ENCODE measurements at regions not wholly inside any gene's neighbourhood (a gene's known extent, or its start where the extent isn't known, plus 50 kb on each side); places are given as distances from the start of the nearest gene placed in this dataset.

GRCh38 chr6:6769466-6769865, 180.9 kb downstream of the LY86 start:
- H3K4me1 Mint-ChIP-seq, result peaks cover 0 to 2% of the 10 kb centered on the region in 2 donors
- no peaks in the 10 kb centered on the region for H3K36me3 Mint-ChIP-seq
- H3K4me3 Mint-ChIP-seq, result no peak overlapping the region
- no peaks in the 10 kb centered on the region for H3K9me3 Mint-ChIP-seq
- H3K27ac Mint-ChIP-seq, result no peak overlapping the region
- H3K27me3 Mint-ChIP-seq, result no peaks in the 10 kb centered on the region
- DNase-seq, result no peak
- ATAC-seq (replicated peaks), result no peak

GRCh38 chr6:6771224-6771945, 182.9 kb downstream of the LY86 start:
- H3K4me3 Mint-ChIP-seq, result no peak overlapping the region
- H3K27ac Mint-ChIP-seq, result no peak overlapping the region
- no peaks in the 10 kb centered on the region for H3K4me1 Mint-ChIP-seq
- H3K36me3 Mint-ChIP-seq, result no peaks in the 10 kb centered on the region
- no peak for DNase-seq
- H3K9me3 Mint-ChIP-seq, result peaks cover 0 to 2% of the 10 kb centered on the region in 2 donors
- H3K27me3 Mint-ChIP-seq, result no peaks in the 10 kb centered on the region
- ATAC-seq (replicated peaks), result no peak

DNA sequence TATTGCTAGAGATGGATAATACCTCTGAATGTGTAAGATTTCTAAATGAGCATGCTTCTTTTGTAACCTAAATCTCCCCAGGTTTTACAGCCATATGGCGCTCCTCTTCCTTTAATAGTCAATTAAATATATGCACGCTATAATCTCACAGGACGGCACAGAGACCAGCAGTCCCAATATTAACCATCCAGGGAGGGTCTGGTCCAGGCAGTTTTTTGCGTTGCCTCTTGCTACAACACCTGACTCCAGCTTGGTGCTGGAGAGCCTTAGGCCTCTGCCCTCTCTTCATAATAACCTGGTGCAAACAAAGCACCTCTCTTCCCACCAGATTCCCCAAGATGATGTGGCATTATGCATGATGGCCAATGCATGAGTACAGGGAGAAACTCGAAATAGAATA, 183.4 kb downstream of the LY86 start:
- Mint-ChIP-seq H3K27ac (no peak overlapping the region), H3K36me3 (no peaks in the 10 kb centered on the region), H3K9me3 (peaks cover 3 to 4% of the 10 kb centered on the region in 2 donors), H3K4me3 (no peak overlapping the region), H3K27me3 (peaks cover 0 to 3% of the 10 kb centered on the region in 2 donors), H3K4me1 (no peaks in the 10 kb centered on the region)
- no peak for ATAC-seq (replicated peaks)
- no peak for DNase-seq

GRCh38 chr6:6772751-6773150, 184.2 kb downstream of the LY86 start:
- no peak overlapping the region for H3K27ac Mint-ChIP-seq
- H3K4me3 Mint-ChIP-seq, result no peak overlapping the region
- H3K36me3 Mint-ChIP-seq, result no peaks in the 10 kb centered on the region
- no peak for ATAC-seq (replicated peaks)
- peaks cover 0 to 4% of the 10 kb centered on the region in 2 donors for H3K27me3 Mint-ChIP-seq
- H3K4me1 Mint-ChIP-seq, result no peaks in the 10 kb centered on the region
- no peak for DNase-seq
- peaks cover 4 to 5% of the 10 kb centered on the region in 2 donors for H3K9me3 Mint-ChIP-seq

DNA sequence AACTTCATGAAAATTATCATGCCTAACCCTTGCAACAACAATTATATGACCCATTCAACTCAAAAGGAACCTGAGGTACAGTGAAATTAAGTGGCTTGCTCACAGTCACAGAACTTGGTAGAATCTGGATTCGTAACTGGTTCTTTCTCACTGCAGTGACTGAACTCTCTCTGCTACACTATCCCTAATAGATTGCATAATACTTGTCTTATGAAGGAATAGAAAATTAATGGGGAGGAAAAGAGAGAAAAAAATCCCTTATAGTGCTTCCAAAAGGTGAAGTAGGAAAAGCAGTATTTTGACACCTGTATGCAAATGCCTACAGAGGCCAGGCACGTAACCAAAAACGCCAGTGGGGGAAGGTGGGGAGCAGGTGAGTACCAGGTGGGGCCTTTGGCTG, 186.6 kb downstream of the LY86 start:
- Mint-ChIP-seq H3K4me3 (no peak overlapping the region), H3K36me3 (no peaks in the 10 kb centered on the region), H3K27ac (no peak overlapping the region), H3K27me3 (peaks cover 11 to 14% of the 10 kb centered on the region in 2 donors), H3K4me1 (no peaks in the 10 kb centered on the region), H3K9me3 (peaks cover 4 to 5% of the 10 kb centered on the region in 2 donors)
- DNase-seq (no peak), ATAC-seq (replicated peaks) (no peak)

- H3K4me1 Mint-ChIP-seq, result no peaks in the 10 kb centered on the region
- peaks cover 4 to 5% of the 10 kb centered on the region in 2 donors for H3K9me3 Mint-ChIP-seq
- DNase-seq (no peak), ATAC-seq (replicated peaks) (no peak)
- no peaks in the 10 kb centered on the region for H3K36me3 Mint-ChIP-seq
- peaks cover 11 to 18% of the 10 kb centered on the region in 2 donors for H3K27me3 Mint-ChIP-seq
- no peak overlapping the region for H3K4me3 Mint-ChIP-seq
- H3K27ac Mint-ChIP-seq, result no peak overlapping the region
These were observed 191.7 kb downstream of the LY86 start for GRCh38 chr6:6780231-6780630.

- no peaks in the 10 kb centered on the region for H3K4me1 Mint-ChIP-seq
- H3K9me3 Mint-ChIP-seq, result peaks cover 2 to 5% of the 10 kb centered on the region in 2 donors
- H3K36me3 Mint-ChIP-seq, result no peaks in the 10 kb centered on the region
- peaks cover 11 to 18% of the 10 kb centered on the region in 2 donors for H3K27me3 Mint-ChIP-seq
- ATAC-seq (replicated peaks), result no peak
- H3K4me3 Mint-ChIP-seq, result no peak overlapping the region
- no peak overlapping the region for H3K27ac Mint-ChIP-seq
- no peak for DNase-seq
These were observed 192.8 kb downstream of the LY86 start for GRCh38 chr6:6781172-6781872.

DNA sequence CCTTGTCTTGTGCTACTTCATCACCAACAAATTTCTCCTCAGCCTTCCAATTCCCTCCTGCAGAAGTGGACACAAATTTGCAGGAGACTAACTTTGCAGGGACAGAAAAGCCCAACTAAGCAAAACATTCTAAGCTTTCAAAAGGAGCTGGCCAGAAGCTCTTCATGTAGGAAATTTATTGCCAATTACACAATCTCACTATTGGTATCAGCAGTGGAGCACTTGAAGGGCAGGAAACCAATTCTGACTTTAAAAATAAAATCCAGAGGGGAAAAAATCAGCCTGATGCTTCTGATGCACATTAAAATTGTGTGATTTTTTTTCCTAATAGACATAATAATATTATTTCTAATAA, 193.3 kb downstream of the LY86 start:
- no peaks in the 10 kb centered on the region for H3K4me1 Mint-ChIP-seq
- peaks cover 1 to 2% of the 10 kb centered on the region in 2 donors for H3K9me3 Mint-ChIP-seq
- H3K4me3 Mint-ChIP-seq, result no peak overlapping the region
- DNase-seq (no peak), ATAC-seq (replicated peaks) (no peak)
- no peak overlapping the region for H3K27ac Mint-ChIP-seq
- no peaks in the 10 kb centered on the region for H3K36me3 Mint-ChIP-seq
- peaks cover 11 to 16% of the 10 kb centered on the region in 2 donors for H3K27me3 Mint-ChIP-seq

DNA sequence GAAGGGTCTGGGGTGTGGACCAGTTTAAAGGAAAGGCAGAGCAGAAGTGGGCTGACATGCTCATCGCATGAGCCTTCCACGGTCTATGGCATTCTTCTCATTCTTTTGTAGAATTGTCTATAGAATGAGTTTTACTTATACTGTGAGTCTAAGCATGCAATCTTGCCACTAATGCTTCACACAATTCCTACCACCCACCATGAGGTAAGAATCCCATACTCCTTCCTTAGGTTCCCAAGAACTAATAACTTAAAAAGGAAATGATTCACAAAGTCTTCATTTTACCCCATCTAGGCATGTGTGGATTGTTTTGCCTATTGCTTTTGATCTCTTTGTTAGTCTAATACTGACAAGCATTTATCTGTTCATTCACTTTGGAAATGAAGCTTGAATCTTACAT, 195.2 kb downstream of the LY86 start:
- DNase-seq, result no peak
- peaks cover 11 to 14% of the 10 kb centered on the region in 2 donors for H3K27me3 Mint-ChIP-seq

GRCh38 chr6:6784514-6785162, 196.1 kb downstream of the LY86 start:
- DNase-seq (no peak), ATAC-seq (replicated peaks) (no peak)
- Mint-ChIP-seq H3K27me3 (peaks cover 4 to 7% of the 10 kb centered on the region in 2 donors), H3K27ac (no peak overlapping the region), H3K4me3 (no peak overlapping the region), H3K36me3 (no peaks in the 10 kb centered on the region), H3K4me1 (peaks cover 0 to 4% of the 10 kb centered on the region in 2 donors), H3K9me3 (no peaks in the 10 kb centered on the region)

More for the DNA sequence above, 195.2 kb downstream of the LY86 start:
- H3K4me1 Mint-ChIP-seq, result peaks cover 0 to 4% of the 10 kb centered on the region in 2 donors
- no peaks in the 10 kb centered on the region for H3K9me3 Mint-ChIP-seq
- no peak overlapping the region for H3K27ac Mint-ChIP-seq
- no peaks in the 10 kb centered on the region for H3K36me3 Mint-ChIP-seq
- ATAC-seq (replicated peaks), result no peak
- no peak overlapping the region for H3K4me3 Mint-ChIP-seq

GRCh38 chr6:6785163-6785521, 196.6 kb downstream of the LY86 start:
- H3K27me3 Mint-ChIP-seq, result peaks cover 0 to 4% of the 10 kb centered on the region in 2 donors
- H3K27ac Mint-ChIP-seq, result no peak overlapping the region
- no peak overlapping the region for H3K4me3 Mint-ChIP-seq
- no peaks in the 10 kb centered on the region for H3K9me3 Mint-ChIP-seq
- DNase-seq (no peak), ATAC-seq (replicated peaks) (no peak)
- H3K36me3 Mint-ChIP-seq, result no peaks in the 10 kb centered on the region
- peaks cover 0 to 4% of the 10 kb centered on the region in 2 donors for H3K4me1 Mint-ChIP-seq

- Mint-ChIP-seq H3K36me3 (no peaks in the 10 kb centered on the region), H3K4me1 (peaks cover 1 to 6% of the 10 kb centered on the region in 2 donors), H3K9me3 (no peaks in the 10 kb centered on the region), H3K27ac (peak overlapping the region; percentile 21), H3K4me3 (no peak overlapping the region), H3K27me3 (peaks cover 0 to 5% of the 10 kb centered on the region in 2 donors)
- ATAC-seq (replicated peaks) (peak; percentile 82 to 87), DNase-seq (no peak)
These were observed 200.0 kb downstream of the LY86 start for GRCh38 chr6:6788394-6789032.

DNA sequence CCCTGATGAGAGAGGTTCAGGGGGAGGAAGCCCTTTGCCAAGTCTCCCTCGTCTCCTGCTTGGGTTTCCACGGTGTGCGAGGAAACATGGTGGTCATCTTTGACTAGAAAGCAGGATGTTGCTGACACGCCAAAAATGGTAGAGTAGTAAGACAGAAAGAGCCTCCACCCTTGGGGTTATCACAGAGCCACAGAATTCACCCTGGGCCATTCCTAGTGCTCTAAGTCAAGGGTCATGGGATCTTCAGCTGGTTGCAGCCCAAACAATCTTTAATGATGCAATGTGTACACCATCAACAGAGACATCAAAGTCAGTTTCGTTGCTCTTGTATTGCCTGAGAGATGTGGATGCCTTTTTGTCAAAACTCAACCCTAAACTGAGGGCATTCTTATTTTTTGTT, 201.9 kb downstream of the LY86 start:
- no peak overlapping the region for H3K4me3 Mint-ChIP-seq
- no peak overlapping the region for H3K27ac Mint-ChIP-seq
- H3K36me3 Mint-ChIP-seq, result no peaks in the 10 kb centered on the region
- DNase-seq, result no peak
- no peak for ATAC-seq (replicated peaks)
- peaks cover 0 to 5% of the 10 kb centered on the region in 2 donors for H3K27me3 Mint-ChIP-seq
- peaks cover 8 to 12% of the 10 kb centered on the region in 2 donors for H3K4me1 Mint-ChIP-seq
- H3K9me3 Mint-ChIP-seq, result no peaks in the 10 kb centered on the region

DNA sequence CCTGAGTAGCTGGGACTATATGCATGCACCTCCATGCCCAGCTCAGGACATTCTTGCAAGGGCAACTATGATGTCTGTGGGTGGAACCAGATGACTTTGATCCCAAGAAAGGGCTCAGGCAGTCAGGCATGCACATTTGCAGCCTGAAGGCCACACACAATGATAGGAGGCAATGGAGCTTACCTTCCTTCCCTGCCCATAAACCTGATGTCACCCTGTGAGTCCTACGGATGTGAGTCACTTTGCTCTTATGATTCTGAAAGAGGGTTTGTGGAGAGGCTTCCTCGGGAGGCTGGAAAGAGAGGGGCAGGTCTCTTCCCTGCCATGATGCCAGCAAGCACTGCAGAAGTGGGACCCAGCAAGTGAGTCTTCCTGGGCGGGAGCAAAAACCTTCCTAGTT, 202.4 kb downstream of the LY86 start:
- peaks cover 0 to 5% of the 10 kb centered on the region in 2 donors for H3K27me3 Mint-ChIP-seq
- no peak overlapping the region for H3K4me3 Mint-ChIP-seq
- DNase-seq, result no peak
- H3K9me3 Mint-ChIP-seq, result no peaks in the 10 kb centered on the region
- ATAC-seq (replicated peaks), result no peak
- no peak overlapping the region for H3K27ac Mint-ChIP-seq
- H3K36me3 Mint-ChIP-seq, result no peaks in the 10 kb centered on the region
- peaks cover 8 to 12% of the 10 kb centered on the region in 2 donors for H3K4me1 Mint-ChIP-seq

All from stimulated activated naive B cell treated with anti-CD40 and anti-IgM and Interleukin-4, amounts not matched to agents 10 μg/mL and 1 μg/mL and 100 μg/mL, for 72 hours (primary cell).